ENCODE measurements at regions not wholly inside any gene's neighbourhood (a gene's known extent, or its start where the extent isn't known, plus 50 kb on each side); places are given as distances from the start of the nearest gene placed in this dataset.
"Not testable (repeated sequence)": the region's sequence is repeated elsewhere in the genome, so short reads cannot be mapped to it uniquely, and the experiment has no call there.

GRCh38 chr6:163744256-163744925 lies 329.9 kb downstream of the QKI start:
- no peak for DNase-seq

- DNase-seq: no peak
Measured at GRCh38 chr6:163743796-163744195, 329.3 kb downstream of the QKI start.

DNA sequence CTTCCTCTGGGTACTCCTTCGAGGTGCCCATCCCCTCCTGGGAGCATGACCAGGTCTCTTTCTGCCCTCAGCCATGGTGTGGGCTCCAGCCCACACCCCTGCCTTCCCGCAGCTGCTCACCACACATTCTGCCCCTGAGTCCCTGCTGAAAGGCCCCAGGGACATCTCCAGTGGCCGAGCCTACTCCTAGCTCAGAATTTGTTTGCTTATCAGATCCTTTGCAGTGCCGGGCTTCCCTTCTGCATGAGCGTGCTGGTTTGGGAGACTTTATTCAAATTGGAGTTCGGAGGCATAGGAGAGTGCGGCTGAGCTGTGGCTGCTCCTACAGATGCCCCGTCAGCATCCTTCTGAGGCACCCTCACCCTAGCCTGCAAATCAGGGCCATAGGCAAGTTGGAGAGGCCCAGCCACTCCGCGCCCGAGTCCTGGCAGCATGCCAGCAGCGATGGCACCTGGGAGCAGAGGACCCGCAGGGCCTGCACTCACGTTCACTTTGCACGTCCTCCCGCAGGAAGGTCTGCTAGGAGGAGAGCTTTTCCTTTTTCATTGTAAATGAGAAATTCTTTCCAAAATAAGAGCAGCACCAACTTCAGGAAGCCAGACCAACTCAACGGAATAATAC lies 327.3 kb downstream of the QKI start:
- no peak for DNase-seq

DNA sequence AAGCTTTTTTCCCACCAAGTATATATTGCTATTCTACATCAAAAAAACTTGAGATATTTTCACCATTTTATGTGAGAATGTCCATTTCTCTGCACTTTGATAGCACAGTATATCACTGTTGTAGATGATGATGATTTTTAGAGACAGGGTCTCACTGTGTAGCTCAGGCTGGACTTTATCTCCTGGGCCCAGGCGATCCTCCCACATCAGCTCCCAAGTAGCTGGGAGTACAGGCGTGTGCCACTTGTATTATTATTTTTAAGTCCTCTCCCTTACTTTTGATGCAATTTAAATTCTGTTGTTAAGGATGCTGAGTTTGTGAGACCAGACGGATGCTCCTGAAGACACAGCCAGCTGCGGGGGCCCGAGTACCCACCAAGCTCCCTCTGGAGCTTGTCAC lies 326.8 kb downstream of the QKI start:
- DNase-seq: no peak

DNA sequence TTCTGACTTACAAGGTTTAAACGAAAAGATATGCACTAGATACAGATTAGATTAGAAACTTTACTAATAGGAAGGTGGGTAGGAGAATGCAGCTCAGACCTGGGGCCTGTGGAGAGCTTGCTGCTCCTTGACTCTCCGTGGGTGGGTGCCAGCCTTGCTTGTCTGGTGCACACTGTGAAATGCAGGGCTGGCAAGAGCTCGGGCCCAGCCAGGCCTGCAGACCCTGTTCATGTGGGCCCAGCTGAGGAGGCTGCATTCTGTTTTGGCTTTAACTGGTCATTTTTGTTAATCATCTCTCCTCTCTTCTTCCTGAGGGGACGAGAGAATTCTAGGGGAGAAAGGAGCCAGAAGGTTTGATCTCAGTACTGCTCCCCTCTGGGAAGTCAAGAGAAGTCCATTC lies 325.4 kb downstream of the QKI start:
- DNase-seq: no peak

- DNase-seq: no peak
Measured at GRCh38 chr6:163739408-163739725, 324.8 kb downstream of the QKI start.

DNA sequence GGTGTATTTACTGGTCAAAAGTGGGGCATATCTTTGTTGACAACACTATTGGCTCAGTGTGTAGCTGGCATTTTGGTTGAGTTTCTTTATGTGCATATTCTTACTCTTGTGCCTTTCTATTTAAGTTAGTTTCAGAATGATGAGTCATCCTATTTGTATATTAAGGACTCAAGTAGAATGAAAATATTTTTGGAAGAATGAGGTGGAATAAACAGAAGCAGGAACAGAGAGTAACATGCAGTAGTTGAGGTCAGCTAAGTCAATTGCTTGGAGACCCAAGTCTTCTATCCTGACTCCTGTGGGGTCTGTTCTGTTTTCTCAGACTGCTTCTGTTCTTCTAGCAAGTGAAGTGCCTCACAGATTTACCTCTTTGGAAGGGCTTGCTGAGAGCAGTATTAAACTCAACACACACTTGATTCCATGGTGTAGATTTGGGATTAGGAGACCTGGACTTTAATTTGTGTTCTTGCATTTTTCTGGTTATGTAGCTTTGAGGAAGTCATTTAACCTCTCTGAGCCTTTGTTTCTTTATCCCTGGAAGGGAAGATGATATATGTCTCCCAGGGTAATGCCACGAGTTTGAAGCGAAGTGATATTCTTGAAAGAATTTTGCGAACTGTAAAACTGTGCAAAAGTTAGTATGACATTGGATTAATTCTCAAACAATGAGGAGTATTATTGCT lies 324.3 kb downstream of the QKI start:
- DNase-seq: no peak

- no peak for DNase-seq
Measured at GRCh38 chr6:163738304-163738703, 323.8 kb downstream of the QKI start.

DNA sequence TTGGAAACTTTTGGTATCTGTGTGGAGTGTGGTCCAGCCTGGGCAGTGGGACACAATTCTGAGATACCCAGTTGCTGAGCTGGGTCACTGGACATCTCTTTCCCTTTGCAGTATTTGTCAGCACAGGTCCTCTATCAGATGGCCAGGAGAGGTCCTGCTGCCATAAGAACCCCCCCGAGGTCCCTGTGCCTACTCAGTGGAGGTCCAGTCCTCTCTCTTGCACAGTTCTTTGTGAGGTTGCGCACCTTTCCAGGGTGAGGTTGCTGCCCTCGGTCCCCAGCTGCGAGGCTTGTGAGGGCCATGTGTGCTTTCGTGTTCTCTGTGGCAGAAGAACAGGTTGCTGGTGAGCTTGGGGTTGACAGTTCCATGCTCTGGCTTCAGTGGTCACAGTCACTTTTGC lies 320.6 kb downstream of the QKI start:
- DNase-seq: no peak

DNA sequence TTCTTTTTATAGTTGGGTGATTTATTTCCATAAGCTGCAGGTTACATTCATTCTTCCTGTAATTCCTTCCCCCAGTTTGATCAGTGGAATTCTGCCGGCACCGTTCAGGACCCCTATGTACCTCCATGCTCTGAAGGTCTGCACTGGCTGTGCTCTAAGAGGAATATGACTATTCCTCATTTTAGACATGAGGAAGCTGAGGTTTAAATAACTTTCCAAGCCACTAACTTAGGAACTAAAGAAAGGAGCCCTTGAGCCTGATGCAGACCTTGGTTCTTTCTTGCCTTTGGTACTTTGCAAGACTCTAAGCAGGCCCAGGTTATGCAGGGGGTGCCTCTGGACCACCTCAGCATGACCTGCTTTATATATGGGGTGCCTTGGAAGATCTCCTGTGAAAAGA lies 318.5 kb downstream of the QKI start:
- no peak for DNase-seq

- DNase-seq: no peak
Measured at GRCh38 chr6:163732479-163732878, 318.0 kb downstream of the QKI start.

DNA sequence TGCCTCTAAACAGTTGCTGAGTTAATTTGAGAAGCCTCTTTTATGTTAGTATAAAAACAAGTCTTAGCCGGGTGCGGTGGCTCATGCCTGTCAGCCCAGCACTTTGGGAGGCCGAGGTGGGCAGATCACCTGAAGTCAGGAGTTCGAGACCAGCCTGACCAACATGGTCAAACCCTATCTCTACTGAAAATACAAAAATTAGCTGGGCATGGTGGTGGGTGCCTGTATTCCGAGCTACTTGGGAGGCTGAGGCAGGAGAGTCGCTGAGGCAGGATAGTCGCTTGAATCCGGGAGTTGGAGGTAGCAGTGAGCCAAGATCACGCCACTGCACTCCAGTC lies 317.5 kb downstream of the QKI start:
- DNase-seq: not testable (repeated sequence)

GRCh38 chr6:163731215-163732013 lies 316.9 kb downstream of the QKI start:
- no peak for DNase-seq

DNA sequence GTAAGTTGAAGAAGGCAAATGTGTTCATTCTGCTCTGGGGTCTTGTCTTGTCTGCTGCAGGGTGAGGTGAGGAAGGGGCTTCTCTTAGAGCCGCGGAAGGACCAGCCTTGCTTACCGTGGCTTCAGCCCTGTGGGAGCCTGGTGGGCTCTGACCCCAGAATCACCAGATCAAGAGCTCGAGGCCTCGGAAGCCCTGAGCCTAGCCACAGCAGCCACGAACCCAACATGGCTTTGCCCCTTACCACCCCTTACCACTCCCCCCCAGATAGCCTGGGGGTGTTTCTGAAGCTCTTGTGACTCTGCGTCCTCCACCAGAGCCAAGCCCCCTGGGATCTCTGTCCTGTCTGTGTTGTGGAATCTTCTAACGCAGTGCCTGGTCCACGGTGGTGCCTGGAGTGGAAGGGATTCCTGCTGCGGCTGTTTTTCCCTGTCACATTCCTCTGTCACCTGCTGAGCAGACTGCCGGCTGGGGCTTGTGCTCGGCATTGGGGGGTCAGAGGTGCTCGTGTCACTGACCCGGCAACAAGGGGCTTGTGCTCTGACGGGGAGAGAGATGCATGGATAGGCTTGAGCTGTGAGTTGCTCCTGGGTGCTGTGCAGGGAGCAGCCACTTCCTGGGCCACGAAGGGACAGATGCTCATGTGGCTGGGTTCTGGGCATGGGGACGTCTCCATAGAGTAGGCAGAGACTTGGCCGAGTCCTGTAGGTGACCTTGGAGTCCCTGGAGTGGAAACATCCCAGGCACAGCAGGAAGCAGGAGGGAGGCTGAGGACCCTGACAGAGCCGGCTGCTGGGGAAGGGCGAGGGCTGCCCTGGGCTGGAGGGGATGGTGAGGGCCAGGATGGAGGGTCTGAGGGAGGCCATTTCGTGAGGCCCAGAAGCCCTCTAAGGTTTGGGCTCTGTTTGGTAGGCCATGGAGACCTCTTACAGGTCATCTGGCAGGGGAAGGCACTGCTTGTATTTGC lies 316.0 kb downstream of the QKI start:
- no peak for DNase-seq

DNA sequence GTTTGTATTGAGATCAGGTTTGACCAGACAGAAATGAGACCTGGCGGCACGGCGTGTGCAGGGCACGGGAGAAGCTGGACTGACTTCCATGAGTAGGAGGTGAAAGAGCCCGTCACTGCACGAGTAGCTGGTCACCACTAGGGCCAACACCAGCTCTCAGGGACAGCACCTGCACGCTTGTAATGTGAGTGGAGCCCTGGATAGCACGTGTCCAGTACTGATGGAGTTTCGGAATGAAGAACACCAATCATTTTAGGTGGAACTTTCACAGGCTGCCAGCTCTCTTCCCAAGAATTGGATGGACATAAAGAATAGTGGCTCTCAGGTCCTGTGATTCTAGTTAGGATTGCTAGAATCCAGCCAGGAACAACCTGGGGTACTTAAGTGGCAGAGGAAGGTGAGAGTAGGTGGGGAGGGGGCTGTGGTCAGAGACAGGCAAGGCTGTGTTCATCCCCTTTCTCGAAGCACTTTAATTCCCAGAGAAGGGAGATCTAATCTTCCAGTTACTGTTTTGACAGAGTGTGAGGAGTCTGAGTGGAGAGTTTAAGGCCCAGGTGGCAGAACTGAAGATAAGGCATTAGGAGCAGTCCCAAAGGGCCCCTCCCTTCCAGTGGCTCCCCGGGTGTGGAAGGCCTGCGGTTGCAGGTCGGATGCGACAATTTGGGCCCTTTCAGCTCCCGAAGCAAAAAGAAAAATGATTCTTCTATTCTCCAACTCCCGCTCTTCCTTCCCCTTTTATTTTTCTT lies 314.8 kb downstream of the QKI start:
- DNase-seq: no peak

DNA sequence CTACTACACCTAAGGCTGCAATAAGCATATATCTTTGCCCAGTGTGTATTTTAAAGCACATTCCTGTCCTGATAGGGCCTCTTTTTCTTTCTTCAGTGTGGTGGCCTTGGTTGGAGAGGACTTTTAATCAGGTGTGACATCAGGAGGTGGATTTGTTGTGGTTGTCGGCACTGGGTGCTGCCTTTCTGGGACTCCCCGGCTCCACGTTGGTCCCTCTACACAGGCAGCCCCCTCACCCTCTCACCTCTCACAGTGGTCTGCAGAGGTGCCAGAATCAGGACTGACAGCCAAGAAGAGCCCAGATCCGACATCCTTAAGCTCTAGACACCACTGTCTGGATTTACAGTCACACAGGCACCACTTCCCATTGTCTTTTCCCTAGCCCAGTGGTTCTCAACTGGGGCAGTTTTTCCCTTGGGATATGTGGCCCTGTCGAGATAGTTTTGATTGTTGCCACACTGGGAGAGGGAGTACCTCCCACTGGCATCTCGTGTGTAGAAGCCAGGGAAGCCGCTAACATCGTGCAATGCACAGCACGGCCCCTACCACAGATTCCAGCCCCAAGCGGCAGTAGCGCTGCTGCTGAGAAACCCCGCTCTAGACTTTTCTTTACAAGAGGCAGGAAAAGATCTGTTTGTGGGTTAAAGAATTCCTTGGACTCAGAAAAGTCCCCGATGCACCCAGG lies 314.1 kb downstream of the QKI start:
- no peak for DNase-seq

- no peak for DNase-seq
Measured at GRCh38 chr6:163726037-163726695, 311.6 kb downstream of the QKI start.

- DNase-seq: no peak
Measured at GRCh38 chr6:163725008-163725941, 310.8 kb downstream of the QKI start.

DNA sequence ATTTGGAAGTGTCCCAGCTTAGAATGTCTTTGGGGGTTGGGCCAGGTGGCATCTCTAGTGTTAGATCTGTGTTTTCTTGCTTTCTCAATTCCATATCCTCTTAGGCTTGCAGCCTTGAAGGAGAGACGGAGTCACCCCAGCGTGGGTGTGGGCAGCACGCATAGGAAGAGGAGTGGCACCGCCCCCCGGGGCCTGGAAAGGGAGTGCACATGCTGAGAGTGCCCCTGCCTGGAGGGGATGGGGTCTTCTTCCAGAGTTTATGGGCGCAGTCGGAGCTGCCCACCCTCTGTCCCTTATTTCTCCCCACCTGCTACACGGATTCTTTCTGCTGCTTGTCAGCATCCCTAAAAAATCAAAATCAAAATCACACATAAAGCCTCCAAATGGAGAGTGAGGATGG lies 309.7 kb downstream of the QKI start:
- DNase-seq: no peak

DNA sequence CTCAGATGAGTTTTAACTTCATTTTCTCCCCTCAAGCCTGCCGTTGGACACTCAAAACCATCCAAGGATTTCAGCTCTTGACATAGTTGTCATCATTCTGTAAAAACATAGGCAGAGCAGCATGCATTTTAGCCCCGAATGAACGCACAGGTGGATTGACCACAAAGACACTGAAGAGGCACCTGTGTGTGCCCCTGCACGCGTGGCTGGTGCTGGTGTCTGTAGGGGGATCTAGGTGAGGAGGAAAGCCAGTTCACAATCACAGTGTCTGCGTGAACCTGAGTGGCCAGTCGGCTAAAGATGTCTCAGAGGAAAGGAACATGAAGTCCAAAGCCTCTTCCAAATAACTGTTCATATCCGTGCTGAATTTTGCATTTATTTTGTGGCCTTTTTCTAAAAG lies 309.2 kb downstream of the QKI start:
- DNase-seq: no peak
